ENCODE measurements at regions not wholly inside any gene's neighbourhood (a gene's known extent, or its start where the extent isn't known, plus 50 kb on each side); places are given as distances from the start of the nearest gene placed in this dataset.

DNA sequence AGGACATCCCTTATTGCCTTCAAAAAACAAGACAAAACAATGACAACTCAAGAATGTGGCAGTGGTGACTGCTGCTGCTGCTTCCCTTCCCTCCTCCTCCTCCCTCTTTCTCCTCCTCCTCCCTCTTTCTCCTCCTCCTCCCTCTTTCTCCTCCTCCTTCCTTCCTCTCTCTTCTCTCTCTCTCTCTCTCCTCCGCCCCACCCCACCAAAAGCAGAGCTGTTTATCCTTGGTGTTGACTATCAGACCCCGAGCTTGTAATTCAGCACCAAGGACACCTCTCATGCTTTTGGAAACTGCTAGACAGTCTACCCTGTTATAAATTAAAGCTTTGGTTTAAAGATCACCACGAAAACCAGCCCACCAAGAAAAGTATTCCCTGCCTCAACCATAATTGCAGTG is 72.4 kb upstream of the IFNAR2 start:
- FAIRE-seq, result no peak

DNA sequence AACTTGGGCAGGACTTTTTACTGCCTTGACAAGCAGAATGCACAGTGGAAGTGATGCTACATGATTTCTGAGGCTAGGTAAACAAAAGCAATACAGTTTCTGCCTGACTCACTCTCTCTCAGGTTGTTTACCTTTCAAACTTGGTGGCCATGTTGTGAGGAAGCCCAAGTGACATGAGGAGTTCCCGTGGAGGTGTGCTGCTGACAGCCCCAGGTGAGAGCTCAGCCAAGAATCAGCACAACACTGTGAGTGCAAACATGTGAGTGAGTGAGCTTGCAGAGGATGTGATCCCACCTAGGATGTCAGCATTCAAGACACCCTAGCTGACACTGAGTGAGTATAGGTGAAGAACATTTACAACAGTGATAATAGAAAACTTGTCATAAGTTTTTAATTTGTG is 71.1 kb upstream of the IFNAR2 start:
- FAIRE-seq, result no peak

DNA sequence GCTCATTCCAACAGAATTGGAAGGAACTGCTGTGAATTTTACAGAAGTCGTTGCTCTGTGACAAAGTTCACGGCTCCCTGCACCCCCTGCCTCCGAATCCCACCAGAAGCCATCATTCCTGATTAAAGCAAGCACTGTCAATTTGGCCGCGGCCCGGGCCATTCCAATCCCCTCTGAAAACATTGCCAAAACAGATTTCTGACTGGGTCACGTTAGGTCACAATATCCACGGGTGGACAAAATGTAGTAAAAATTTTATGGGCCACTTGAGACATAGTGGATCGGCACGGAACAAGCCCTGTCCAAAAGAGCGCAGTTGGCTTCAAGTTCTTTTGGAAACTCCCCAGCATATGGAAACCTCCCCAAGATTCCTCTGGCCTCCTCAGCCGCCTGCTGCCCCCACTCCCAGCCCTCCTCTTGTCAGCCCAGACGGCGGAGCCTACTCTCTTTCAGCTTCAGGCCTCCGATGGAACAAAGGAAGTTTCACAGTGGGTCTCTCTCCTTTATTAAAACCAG is 67.2 kb upstream of the IFNAR2 start:
- no peak for FAIRE-seq

DNA sequence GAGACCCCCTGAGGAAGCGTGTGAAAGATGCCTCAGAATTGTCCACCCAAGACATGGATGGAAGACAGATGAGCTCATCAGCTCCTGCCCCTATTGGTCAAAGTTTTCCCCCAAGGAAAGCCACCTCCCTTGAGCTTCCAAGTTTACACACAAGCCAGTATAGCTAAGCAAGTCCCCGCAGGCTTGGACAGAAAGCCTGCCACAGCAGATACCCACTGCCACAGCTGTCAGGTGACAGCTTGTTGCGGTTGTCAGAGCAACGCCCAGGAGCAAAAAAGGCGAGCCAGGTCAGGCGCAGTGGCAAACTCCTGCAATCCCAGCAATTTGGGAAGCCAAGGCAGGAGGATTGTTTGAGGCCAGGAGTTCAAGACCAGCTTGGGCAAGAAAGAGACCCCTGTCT is 60.9 kb upstream of the IFNAR2 start:
- FAIRE-seq, result no peak

DNA sequence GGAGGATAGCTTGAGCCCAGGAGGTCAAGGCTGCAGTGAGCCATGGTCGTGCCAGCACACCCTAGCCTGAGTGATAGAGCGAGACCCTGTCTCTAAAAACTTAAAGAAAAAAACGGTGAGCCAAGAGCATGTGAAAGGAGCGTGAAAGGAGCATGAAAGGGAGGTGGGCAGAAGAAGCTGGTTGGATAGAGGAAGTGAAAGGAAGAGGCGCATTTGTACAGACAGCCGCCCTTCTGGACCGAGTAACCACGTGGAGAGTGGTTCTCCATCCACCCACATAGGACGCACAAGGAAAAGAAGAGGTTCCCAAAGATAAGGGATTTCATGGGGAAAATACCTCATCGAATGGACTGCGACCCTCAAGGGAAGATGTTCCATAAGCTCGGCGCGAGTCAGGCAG is 60.4 kb upstream of the IFNAR2 start:
- no peak for FAIRE-seq

DNA sequence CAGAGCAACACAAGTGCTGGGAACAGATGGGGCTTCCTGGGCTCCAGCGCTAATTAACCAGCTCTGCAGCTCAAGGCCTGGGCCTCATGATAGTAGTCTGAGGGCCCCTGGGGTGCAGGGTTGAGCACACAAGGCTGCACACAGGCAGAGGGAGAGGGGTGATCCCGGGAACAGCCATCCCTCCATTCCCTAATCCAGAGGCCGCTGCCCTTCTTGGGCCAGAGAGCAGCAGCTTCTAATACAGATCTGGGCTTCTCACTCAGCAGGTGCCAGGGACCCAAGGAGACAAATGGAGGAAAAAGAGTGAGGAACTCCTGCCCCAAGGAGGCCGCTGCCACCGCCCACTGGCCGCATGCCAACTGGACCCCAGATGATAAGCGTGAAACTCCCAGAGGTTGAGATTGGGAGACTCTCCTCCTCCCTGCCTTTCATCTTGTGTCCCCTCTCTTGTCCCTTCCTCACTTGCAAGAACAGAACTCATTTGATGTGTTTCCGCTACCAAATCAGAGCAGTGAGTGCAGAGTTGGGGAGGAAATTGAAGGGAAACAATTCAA is 58.0 kb upstream of the IFNAR2 start:
- FAIRE-seq, result no peak

DNA sequence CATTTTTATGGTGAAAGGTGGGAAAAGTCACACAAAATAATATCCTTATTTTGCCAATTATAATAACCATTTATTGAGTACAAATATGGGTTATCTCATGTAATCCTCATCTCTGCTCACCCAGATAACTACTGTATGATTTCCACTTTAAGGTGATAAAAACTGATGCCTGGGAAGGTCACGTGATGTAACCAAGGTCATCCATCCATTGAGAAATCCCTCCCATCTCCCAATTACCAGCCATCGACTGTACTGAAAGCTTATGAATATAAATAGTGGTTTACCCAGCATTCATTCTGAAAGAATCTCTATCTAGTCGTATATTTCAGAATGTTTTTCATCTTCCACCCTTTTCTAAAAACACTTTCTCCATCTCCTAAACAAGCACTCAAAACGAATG is 55.0 kb upstream of the IFNAR2 start:
- FAIRE-seq, result no peak
